ENCODE measurements at regions not wholly inside any gene's neighbourhood (a gene's known extent, or its start where the extent isn't known, plus 50 kb on each side); places are given as distances from the start of the nearest gene placed in this dataset.

GRCh38 chr7:125878235-125878956 is 948.8 kb upstream of the POT1 start:
- TF ChIP-seq, protein P1, sequence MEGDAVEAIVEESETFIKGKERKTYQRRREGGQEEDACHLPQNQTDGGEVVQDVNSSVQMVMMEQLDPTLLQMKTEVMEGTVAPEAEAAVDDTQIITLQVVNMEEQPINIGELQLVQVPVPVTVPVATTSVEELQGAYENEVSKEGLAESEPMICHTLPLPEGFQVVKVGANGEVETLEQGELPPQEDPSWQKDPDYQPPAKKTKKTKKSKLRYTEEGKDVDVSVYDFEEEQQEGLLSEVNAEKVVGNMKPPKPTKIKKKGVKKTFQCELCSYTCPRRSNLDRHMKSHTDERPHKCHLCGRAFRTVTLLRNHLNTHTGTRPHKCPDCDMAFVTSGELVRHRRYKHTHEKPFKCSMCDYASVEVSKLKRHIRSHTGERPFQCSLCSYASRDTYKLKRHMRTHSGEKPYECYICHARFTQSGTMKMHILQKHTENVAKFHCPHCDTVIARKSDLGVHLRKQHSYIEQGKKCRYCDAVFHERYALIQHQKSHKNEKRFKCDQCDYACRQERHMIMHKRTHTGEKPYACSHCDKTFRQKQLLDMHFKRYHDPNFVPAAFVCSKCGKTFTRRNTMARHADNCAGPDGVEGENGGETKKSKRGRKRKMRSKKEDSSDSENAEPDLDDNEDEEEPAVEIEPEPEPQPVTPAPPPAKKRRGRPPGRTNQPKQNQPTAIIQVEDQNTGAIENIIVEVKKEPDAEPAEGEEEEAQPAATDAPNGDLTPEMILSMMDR (IDR thresholded peaks at IDR 0.05) = no peak
- TF ChIP-seq POLR2AphosphoS5 (IDR thresholded peaks at IDR 0.05) (no peak), POLR2A (IDR thresholded peaks at IDR 0.05) (no peak)
